Cardiac fibroblast (primary cell): ENCODE measurements at regions not wholly inside any gene's neighbourhood (a gene's known extent, or its start where the extent isn't known, plus 50 kb on each side); places are given as distances from the start of the nearest gene placed in this dataset.
A peak's percentile ranks its signal among the peaks of the same experiment; 100 is the strongest.

Experiments
- DNase-seq, 2 donors: peaks; one replicate each; pipeline versions ENCODE4 v3.0.0 to v3.0.0-alpha.2; 2010; ENCODE audit warnings: low read depth in 2 of 2
- H3K4me3 ChIP-seq, 2 donors: replicated peaks in 1 of 2; 1 replicate in 1 of 2; 2 replicates in 1 of 2; pipeline ENCODE4 v1.5.1; 2011; ENCODE audit warnings: low read depth in 2 of 2, low read length in 2 of 2, mild to moderate bottlenecking in 2 of 2, moderate library complexity in 1 of 2
- TF ChIP-seq, protein P1 (sequence below): IDR thresholded peaks from one replicate; pipeline ENCODE4 v1.5.1; 2011; ENCODE audit warnings: low read depth, mild to moderate bottlenecking, low read length, inconsistent platforms

- TF ChIP-seq, protein P1, sequence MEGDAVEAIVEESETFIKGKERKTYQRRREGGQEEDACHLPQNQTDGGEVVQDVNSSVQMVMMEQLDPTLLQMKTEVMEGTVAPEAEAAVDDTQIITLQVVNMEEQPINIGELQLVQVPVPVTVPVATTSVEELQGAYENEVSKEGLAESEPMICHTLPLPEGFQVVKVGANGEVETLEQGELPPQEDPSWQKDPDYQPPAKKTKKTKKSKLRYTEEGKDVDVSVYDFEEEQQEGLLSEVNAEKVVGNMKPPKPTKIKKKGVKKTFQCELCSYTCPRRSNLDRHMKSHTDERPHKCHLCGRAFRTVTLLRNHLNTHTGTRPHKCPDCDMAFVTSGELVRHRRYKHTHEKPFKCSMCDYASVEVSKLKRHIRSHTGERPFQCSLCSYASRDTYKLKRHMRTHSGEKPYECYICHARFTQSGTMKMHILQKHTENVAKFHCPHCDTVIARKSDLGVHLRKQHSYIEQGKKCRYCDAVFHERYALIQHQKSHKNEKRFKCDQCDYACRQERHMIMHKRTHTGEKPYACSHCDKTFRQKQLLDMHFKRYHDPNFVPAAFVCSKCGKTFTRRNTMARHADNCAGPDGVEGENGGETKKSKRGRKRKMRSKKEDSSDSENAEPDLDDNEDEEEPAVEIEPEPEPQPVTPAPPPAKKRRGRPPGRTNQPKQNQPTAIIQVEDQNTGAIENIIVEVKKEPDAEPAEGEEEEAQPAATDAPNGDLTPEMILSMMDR, result no peak
- DNase-seq, result no peak
- no peak overlapping the region for H3K4me3 ChIP-seq
These were observed 245.1 kb downstream of the SCG2 start for GRCh38 chr2:223357076-223357475.

DNA sequence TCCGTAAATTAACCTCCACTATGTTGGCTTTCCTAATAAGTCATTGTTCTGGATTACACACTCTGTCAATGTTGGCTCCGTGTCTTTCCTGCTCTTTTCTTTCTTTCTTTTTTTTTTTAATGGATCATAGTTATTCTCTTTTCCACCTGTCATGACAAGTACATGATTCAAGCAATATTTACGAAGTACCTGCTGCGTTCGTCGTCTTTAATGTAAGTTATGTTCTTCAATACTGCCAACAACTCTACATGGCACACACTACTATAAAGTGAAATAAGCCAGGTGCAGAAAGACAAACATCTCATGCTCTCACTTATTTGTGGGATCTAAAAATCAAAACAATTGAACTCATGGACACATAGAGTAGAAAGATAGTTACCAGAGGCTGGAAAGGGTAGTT is 239.1 kb downstream of the SCG2 start:
- DNase-seq, result no peak
- TF ChIP-seq, protein P1, result no peak

DNA sequence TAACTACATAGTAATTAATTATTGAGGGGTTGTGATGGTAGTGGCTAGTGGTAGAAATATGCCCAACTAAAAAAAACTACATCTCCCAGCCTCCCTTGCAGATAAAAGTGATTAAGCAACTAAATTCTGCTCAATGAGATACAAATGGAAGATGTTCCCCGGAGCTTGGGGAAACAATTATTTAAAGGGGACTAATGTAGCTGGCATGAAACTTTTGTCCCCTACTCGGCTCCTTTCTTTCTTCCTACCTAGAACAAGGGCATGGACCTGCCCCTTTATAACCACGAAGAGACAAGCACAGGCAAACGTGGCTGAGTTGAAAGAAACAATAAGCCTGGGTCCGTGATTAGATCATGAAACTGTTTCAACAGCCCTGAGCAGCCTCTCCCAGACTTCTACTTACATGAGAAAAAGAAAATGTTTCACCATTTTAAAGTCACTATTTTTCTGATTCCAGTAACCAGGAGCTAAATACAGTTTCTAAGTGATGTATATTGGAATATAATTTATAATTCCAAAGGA is 236.9 kb downstream of the SCG2 start:
- TF ChIP-seq, protein P1, result no peak
- no peak for DNase-seq
- H3K4me3 ChIP-seq, result no peak overlapping the region

More for the DNA sequence above, 239.1 kb downstream of the SCG2 start:
- H3K4me3 ChIP-seq, result no peak overlapping the region

DNA sequence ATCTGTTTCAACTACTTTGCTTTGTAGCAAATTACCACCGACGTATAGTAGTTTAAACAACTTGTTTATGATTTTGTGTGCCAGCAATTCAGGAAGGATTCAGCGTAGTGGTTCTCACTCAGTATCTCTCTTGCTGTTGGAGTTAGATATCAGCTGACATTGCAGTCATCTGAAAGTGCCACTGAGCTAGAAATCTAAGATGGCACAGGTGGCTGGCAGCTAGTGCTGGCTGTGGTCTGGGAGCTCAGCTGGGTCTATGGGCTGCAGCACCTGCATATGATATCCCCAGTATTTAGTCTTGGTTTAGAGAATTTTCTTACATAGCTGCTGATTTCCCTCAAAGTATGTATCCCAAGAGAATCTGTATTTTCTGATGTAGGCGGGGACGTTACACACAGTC is 235.6 kb downstream of the SCG2 start:
- TF ChIP-seq, protein P1, result no peak
- H3K4me3 ChIP-seq, result no peak overlapping the region
- no peak for DNase-seq

GRCh38 chr2:223368481-223368880 is 233.7 kb downstream of the SCG2 start:
- TF ChIP-seq, protein P1, result no peak
- H3K4me3 ChIP-seq, result no peak overlapping the region
- DNase-seq, result no peak

DNA sequence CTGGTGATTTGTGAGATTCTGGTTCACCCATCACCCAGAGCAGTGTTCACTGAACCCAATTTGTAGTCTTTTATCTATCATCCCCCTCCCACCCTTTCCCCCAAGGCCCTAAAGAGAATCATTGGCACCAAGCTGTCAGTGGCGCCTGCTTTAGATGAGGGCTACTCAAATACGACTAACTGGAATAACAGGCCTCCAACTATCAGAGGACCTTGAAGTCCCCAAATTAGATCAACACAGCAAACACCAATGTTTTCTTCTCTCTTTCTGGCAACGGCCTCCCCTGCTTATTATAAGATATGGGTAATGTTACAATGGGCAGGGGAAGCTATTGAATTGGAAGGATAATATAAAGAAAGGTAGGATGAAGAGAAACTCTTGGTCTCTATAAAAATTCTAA is 232.3 kb downstream of the SCG2 start:
- no peak for DNase-seq
- TF ChIP-seq, protein P1, result no peak
- H3K4me3 ChIP-seq, result no peak overlapping the region

GRCh38 chr2:223383315-223383714 is 218.8 kb downstream of the SCG2 start:
- H3K4me3 ChIP-seq, result no peak overlapping the region
- TF ChIP-seq, protein P1, result no peak
- peak; percentile 22 to 43 for DNase-seq
